GM18868 (cell line): ENCODE measurements at regions not wholly inside any gene's neighbourhood (a gene's known extent, or its start where the extent isn't known, plus 50 kb on each side); places are given as distances from the start of the nearest gene placed in this dataset.
"Not testable (repeated sequence)": the region's sequence is repeated elsewhere in the genome, so short reads cannot be mapped to it uniquely, and the experiment has no call there.

Experiments used
- ATAC-seq: cut with Tn5 transposase; IDR thresholded peaks from one replicate; pipeline ENCODE4 v1.9.1; 2021; ENCODE audit warnings: mild to moderate bottlenecking, moderate library complexity; ENCODE audit not compliant: unreplicated experiment

GRCh38 chr1:181949500-181949899 is 112.0 kb downstream of the ZNF648 start:
- no peak for ATAC-seq

- ATAC-seq, result no peak
These were observed 113.1 kb downstream of the ZNF648 start for GRCh38 chr1:181948372-181948771.

- ATAC-seq, result no peak
These were observed 114.1 kb downstream of the ZNF648 start for GRCh38 chr1:181947441-181947840.

GRCh38 chr1:181936768-181937581 is 124.5 kb downstream of the ZNF648 start:
- peak; percentile 78 for ATAC-seq

GRCh38 chr1:181936269-181936668 is 125.2 kb downstream of the ZNF648 start:
- peak; percentile 25 for ATAC-seq

- no peak for ATAC-seq
These were observed 129.6 kb downstream of the ZNF648 start for GRCh38 chr1:181931873-181932272.

GRCh38 chr1:181930187-181930586 is 131.3 kb downstream of the ZNF648 start:
- ATAC-seq, result no peak

GRCh38 chr1:181926697-181927096 is 134.8 kb downstream of the ZNF648 start:
- no peak for ATAC-seq

GRCh38 chr1:181924034-181924433 is 137.5 kb downstream of the ZNF648 start:
- ATAC-seq, result not testable (repeated sequence)

GRCh38 chr1:181919542-181919941 is 142.0 kb downstream of the ZNF648 start:
- no peak for ATAC-seq

GRCh38 chr1:181918880-181919525 is 142.5 kb downstream of the ZNF648 start:
- ATAC-seq, result no peak

GRCh38 chr1:181911715-181912114 is 149.8 kb downstream of the ZNF648 start:
- ATAC-seq, result no peak

GRCh38 chr1:181910905-181911304 is 150.6 kb downstream of the ZNF648 start:
- no peak for ATAC-seq

GRCh38 chr1:181909010-181909409 is 152.5 kb downstream of the ZNF648 start:
- no peak for ATAC-seq

GRCh38 chr1:181906631-181907030 is 154.9 kb downstream of the ZNF648 start:
- no peak for ATAC-seq

- ATAC-seq, result no peak
These were observed 155.4 kb downstream of the ZNF648 start for GRCh38 chr1:181905944-181906597.

- ATAC-seq, result no peak
These were observed 162.7 kb downstream of the ZNF648 start for GRCh38 chr1:181898773-181899172.

- no peak for ATAC-seq
These were observed 164.7 kb downstream of the ZNF648 start for GRCh38 chr1:181896824-181897223.

- ATAC-seq, result no peak
These were observed 167.1 kb downstream of the ZNF648 start for GRCh38 chr1:181894439-181894859.

- ATAC-seq, result no peak
These were observed 167.6 kb downstream of the ZNF648 start for GRCh38 chr1:181893937-181894336.

- not testable (repeated sequence) for ATAC-seq
These were observed 168.4 kb downstream of the ZNF648 start for GRCh38 chr1:181893150-181893549.

- ATAC-seq, result no peak
These were observed 188.9 kb downstream of the ZNF648 start for GRCh38 chr1:181872562-181872961.
